MM.1S (cell line): ENCODE measurements at regions not wholly inside any gene's neighbourhood (a gene's known extent, or its start where the extent isn't known, plus 50 kb on each side); places are given as distances from the start of the nearest gene placed in this dataset.

Experiments used
- EZH2 ChIP-seq: fragments of 300-600 bp; sonication (generic); optimal IDR thresholded peaks from 2 replicates; pipeline ENCODE3; 2017; ENCODE audit warnings: low read depth, mild to moderate bottlenecking, antibody characterized with exemption, low read length, mixed read lengths
- EZH2phosphoT487 ChIP-seq: fragments of 300-600 bp; sonication (generic); IDR thresholded peaks from 2 replicates; pipeline ENCODE4 v1.6.1; 2018; ENCODE audit warnings: antibody characterized with exemption, low read length
- TF ChIP-seq, protein P1 (sequence below): fragments of 300-600 bp; sonication (generic); IDR thresholded peaks from 2 replicates; pipeline ENCODE4 v1.5.1; 2016; ENCODE audit warnings: antibody characterized with exemption, low read length, mixed read lengths

DNA sequence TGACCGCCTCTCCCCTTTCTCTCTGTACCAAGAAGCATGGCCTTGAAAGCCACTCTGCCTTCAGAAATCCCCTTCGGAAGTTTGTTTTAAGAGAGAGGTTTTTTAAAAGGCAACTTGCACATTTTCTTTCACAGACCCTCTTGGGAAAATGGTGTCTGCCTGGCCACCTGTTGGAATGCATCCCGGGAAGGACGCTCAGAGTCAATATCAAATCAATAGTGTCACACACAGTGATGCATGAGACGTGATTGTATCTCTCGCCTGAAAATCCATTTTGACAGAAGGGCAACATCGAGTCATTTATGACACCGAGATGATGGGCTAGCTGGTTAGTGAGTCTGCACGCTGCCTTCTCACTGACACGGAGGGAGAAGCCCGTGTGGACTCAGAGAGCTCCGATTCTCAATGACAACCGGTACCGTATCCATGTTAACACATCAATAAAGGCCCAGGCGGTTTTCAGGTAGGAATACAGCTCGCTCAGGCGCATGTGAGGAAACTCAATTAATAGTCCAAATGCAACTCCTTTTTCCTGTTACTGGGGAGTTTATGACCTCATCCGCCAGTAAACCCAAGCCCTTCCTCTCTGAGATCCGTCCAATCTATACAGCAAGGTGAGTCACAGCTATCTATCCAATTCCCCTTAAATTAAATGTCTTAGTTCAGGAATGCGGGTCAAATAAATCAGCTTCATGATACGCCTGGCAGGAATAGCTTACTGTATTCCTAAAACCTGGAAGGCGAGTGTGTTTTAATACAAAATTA lies 621.5 kb upstream of the MKI67 start:
- no peak for TF ChIP-seq EZH2phosphoT487
- TF ChIP-seq, protein P1, sequence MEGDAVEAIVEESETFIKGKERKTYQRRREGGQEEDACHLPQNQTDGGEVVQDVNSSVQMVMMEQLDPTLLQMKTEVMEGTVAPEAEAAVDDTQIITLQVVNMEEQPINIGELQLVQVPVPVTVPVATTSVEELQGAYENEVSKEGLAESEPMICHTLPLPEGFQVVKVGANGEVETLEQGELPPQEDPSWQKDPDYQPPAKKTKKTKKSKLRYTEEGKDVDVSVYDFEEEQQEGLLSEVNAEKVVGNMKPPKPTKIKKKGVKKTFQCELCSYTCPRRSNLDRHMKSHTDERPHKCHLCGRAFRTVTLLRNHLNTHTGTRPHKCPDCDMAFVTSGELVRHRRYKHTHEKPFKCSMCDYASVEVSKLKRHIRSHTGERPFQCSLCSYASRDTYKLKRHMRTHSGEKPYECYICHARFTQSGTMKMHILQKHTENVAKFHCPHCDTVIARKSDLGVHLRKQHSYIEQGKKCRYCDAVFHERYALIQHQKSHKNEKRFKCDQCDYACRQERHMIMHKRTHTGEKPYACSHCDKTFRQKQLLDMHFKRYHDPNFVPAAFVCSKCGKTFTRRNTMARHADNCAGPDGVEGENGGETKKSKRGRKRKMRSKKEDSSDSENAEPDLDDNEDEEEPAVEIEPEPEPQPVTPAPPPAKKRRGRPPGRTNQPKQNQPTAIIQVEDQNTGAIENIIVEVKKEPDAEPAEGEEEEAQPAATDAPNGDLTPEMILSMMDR, result no peak
- TF ChIP-seq EZH2, result no peak
